Stimulated activated naive CD8-positive, alpha-beta T cell treated with anti-CD3 and anti-CD28 coated beads, Interleukin-15, amount 100 ng/mL, for 72 hours (primary cell): ENCODE measurements at regions not wholly inside any gene's neighbourhood (a gene's known extent, or its start where the extent isn't known, plus 50 kb on each side); places are given as distances from the start of the nearest gene placed in this dataset.

ENCODE experiments used
- ATAC-seq: fragments of 150-1000 bp; cut with Tn5 transposase; 2 replicates; pipeline ENCODE4 v1.10.0; 2021; ENCODE audit warnings: mild to moderate bottlenecking, moderate library complexity
- DNase-seq, 2 donors: peaks; one replicate each; pipeline ENCODE4 v3.0.0; 2021 to 2022
- H3K27ac Mint-ChIP-seq, 2 donors: one replicate each; pipeline ENCODE4 v1.8.0; 2022; ENCODE audit warnings: mild to moderate bottlenecking in 2 of 2, mixed read lengths in 2 of 2, moderate library complexity in 2 of 2
- H3K27me3 Mint-ChIP-seq: one replicate; pipeline ENCODE4 v1.8.0; 2022; ENCODE audit warnings: mixed read lengths
- H3K4me1 Mint-ChIP-seq: one replicate; pipeline ENCODE4 v1.8.0; 2022; ENCODE audit warnings: mild to moderate bottlenecking, mixed read lengths
- H3K4me3 Mint-ChIP-seq, 2 donors: one replicate each; pipeline ENCODE4 v1.8.0; 2022; ENCODE audit warnings: mild to moderate bottlenecking in 2 of 2, mixed read lengths in 2 of 2, moderate library complexity in 1 of 2
- H3K9me3 Mint-ChIP-seq, 2 donors: one replicate each; pipeline ENCODE4 v1.8.0; 2022; ENCODE audit warnings: mixed read lengths in 2 of 2

DNA sequence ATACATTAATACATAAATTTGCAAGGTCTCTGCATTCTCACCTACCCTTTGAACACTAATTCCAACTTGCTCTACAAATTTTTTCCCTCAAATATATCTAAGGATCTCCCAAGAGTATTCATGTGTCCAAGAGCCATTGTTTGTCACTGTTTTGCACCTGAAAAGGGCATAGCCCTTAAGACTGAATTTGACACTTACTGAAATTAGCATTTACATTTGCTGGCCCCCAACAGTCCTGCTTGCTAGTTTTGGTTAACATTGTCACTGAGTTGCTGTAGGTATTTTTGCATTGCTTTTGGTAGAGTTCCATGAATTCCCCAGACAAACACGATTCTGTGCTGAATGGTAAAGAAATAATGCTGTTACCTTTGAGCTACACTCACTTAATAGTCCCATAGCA is 57.3 kb downstream of the KCNA4 start:
- H3K27me3 Mint-ChIP-seq = no peaks in the 10 kb centered on the region
- no peaks in the 10 kb centered on the region for H3K4me1 Mint-ChIP-seq
- H3K9me3 Mint-ChIP-seq = peaks cover 2 to 9% of the 10 kb centered on the region in 2 donors
- no peak for DNase-seq
- no peak for ATAC-seq
- H3K27ac Mint-ChIP-seq = peak overlapping the region in 1 of 2 donors; percentile 57
- H3K4me3 Mint-ChIP-seq = no peak overlapping the region

DNA sequence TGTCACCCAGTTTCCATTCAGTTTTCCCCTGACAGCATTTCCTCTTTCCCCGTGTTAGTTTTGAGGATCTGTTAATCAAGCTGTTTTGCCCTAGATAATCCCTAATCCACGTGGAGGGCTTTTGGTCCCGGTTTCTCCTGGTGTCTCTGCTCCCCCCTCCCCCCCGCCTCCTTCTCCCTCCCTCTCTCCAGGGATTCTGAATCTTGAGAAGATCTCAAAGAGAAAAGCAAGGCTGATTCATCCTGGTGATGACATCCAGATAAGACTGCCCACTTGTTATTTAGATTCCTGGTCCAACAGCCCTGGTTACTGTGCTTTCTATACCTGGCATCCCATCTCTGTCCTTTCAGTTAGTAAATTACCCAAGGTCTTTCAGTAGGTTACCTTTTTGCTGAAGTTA is 59.4 kb downstream of the KCNA4 start:
- DNase-seq = no peak
- Mint-ChIP-seq H3K4me1 (no peaks in the 10 kb centered on the region), H3K4me3 (no peak overlapping the region), H3K27ac (no peak overlapping the region), H3K27me3 (no peaks in the 10 kb centered on the region), H3K9me3 (peaks cover 13 to 18% of the 10 kb centered on the region in 2 donors)
- ATAC-seq = no peak

DNA sequence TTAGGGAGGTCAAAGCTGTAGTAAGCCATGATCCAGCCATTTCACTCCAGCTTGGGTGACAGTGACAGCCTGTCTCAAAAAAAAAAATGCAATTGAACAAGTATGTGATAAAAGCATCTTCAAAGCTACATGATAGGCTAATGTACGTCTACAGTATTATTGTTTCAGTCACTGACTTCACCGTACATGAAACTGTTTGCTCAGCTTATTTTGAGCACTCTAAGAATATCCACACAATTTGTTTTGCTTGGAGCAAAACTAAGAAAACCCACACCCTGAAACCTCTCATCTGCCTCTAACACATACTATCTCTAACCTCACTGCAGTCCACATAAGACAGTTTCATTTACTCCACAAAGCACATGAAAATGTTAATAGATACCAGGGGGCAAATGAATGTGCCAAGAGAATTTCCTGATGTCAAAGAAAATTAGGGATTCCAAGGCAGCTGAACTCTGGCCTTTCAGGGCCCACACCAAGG is 60.7 kb downstream of the KCNA4 start:
- no peak overlapping the region for H3K4me3 Mint-ChIP-seq
- H3K27me3 Mint-ChIP-seq = no peaks in the 10 kb centered on the region
- DNase-seq (no peak), ATAC-seq (no peak)
- peaks cover 13 to 19% of the 10 kb centered on the region in 2 donors for H3K9me3 Mint-ChIP-seq
- H3K27ac Mint-ChIP-seq = no peak overlapping the region
- H3K4me1 Mint-ChIP-seq = no peaks in the 10 kb centered on the region

DNA sequence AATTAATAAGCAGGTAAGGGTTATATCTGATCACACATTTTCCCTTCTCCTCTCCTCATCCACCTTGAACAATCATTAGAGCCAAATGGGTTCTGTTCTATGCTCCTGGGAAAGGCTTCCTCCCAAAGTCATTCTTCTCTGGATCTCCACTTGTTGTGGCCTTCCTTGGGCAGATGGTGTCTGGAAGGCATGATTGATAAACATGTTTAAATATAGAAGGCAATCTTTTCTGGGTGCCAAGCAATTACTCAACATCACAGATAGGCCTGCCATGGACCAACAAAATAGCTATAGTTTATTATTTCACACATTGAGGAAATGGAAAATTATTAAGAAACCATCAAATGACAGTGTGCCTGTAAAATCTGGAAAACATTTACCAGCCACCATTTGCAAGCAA is 73.5 kb downstream of the KCNA4 start:
- no peaks in the 10 kb centered on the region for H3K4me1 Mint-ChIP-seq
- ATAC-seq (no peak), DNase-seq (no peak)
- no peaks in the 10 kb centered on the region for H3K27me3 Mint-ChIP-seq
- no peak overlapping the region for H3K27ac Mint-ChIP-seq
- peaks cover 0 to 9% of the 10 kb centered on the region in 2 donors for H3K9me3 Mint-ChIP-seq
- no peak overlapping the region for H3K4me3 Mint-ChIP-seq

DNA sequence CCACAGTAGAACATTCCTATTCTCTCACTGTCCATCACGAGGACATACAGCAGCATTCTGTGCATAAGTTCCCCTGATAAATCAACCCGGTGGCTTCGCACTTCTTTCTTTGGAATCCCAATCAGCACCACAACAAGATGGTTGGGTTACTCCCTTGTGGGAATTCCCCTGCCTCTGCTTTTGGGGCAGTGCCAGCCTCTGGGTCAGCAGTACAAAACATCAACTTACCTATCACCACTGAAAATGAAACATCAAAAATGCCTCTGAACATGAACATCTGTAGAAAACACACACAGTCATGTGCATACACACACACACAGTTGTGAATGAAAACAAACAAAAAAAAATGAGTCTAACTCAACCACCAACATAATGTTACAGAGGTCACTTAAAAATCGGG is 79.3 kb downstream of the KCNA4 start:
- Mint-ChIP-seq H3K4me3 (no peak overlapping the region), H3K27me3 (no peaks in the 10 kb centered on the region), H3K9me3 (peaks cover 8 to 12% of the 10 kb centered on the region in 2 donors), H3K27ac (no peak overlapping the region), H3K4me1 (no peaks in the 10 kb centered on the region)
- DNase-seq (no peak), ATAC-seq (no peak)

DNA sequence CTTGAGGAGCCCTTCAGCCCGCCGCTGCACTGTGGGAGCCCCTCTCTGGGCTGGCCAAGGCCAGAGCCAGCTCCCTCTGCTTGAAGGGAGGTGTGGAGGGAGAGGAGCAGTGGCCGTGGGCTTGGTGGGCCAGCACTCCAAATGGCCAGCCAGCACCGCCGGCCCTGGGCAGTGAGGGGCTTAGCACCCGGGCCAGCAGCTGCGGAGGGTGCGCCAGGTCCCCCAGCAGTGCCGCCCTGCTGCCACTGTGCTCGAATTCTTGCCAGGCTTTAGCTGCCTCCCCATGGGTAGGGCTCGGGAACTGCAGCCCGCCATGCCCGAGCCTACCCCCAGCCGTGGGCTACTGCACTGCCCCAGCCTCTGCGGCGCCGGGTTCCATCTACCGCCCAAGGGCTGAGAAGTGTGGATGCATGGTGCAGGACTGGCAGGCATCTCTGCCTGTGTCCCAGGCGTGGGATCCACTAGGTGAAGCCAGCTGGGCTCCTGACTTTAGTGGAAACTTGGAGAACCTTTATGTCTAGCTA is 82.7 kb downstream of the KCNA4 start:
- H3K4me3 Mint-ChIP-seq = no peak overlapping the region
- ATAC-seq = no peak

DNA sequence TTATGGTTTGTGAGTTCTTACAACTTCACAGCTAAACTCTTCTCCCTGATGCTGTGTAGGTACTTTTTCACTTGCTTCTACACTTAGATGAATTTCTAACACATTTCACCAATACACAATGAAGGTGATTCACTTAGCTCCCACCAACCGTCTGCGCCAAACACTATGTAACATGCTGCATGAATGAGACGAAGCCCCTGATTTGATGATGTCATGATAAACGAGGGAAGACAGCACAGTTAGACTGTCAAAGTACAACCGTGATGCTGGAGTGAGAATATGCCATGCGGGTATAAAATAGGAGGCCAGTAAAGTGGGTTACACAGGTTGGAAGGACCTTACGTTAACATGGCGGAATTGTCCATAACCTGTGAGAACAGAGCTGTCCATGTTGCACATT is 100.8 kb downstream of the KCNA4 start:
- no peak overlapping the region for H3K4me3 Mint-ChIP-seq
- H3K27me3 Mint-ChIP-seq = no peaks in the 10 kb centered on the region
- no peaks in the 10 kb centered on the region for H3K4me1 Mint-ChIP-seq
- no peak overlapping the region for H3K27ac Mint-ChIP-seq
- DNase-seq = no peak
- no peak for ATAC-seq
- peaks cover 0 to 16% of the 10 kb centered on the region in 2 donors for H3K9me3 Mint-ChIP-seq

More for the DNA sequence above, 82.7 kb downstream of the KCNA4 start:
- no peak overlapping the region for H3K27ac Mint-ChIP-seq
- no peaks in the 10 kb centered on the region for H3K4me1 Mint-ChIP-seq
- H3K27me3 Mint-ChIP-seq = no peaks in the 10 kb centered on the region
- no peak for DNase-seq
- peaks cover 8 to 17% of the 10 kb centered on the region in 2 donors for H3K9me3 Mint-ChIP-seq

DNA sequence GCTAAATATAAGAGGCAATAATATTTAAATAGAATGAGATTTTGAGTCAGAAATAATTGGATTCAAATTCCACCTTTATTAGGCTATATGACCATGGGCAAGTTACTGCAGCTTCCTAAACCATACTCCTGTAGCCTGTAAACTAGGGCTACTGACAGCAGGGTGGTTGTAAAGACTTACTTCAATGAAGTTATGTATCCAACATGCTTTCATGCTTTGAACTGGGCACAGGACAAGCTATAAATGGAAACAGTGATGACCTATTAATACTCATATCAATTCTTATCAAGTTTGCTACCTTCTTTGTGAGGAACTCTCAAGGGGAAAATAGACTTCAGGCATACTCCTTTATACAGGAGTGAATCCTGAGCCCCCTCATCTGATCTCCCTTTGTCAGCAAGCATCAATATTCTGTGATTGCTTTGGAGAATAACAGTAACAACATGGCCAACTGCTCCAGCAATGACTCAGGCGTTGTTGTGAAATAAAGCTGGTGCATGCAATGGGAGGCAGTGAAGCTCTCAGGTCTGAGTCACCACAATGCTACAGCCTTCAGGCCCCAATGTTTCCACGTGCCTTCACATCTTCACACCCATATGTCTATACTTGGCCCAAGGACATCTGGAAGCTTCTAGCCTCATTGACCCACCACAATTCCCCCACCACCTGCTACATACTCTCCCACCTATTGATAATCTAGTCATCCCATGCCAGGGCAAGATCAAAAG is 102.5 kb downstream of the KCNA4 start:
- ATAC-seq = no peak
- peaks cover 0 to 16% of the 10 kb centered on the region in 2 donors for H3K9me3 Mint-ChIP-seq
- DNase-seq = no peak
- no peaks in the 10 kb centered on the region for H3K27me3 Mint-ChIP-seq
- H3K4me3 Mint-ChIP-seq = no peak overlapping the region
- H3K4me1 Mint-ChIP-seq = no peaks in the 10 kb centered on the region
- H3K27ac Mint-ChIP-seq = no peak overlapping the region

DNA sequence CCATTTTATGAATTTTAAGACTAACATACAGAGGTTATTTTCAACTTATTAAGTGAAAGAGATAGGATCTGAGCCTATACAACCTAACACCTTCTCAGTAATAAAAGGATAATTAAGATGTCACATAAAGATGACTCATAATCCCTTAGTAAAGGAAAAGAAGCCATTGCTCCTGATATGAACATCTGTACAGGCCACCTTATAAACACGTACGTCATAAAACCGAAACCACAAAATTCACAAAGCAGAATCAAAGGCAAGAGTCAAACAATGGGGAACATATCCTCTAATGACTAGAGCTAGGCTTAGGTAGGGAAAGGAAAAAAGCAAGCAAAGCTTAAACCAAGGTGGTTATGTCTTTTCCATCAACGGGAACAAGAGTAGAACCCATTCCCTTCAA is 103.5 kb downstream of the KCNA4 start:
- Mint-ChIP-seq H3K4me1 (no peaks in the 10 kb centered on the region), H3K9me3 (peaks cover 0 to 21% of the 10 kb centered on the region in 2 donors), H3K27me3 (no peaks in the 10 kb centered on the region), H3K4me3 (no peak overlapping the region), H3K27ac (no peak overlapping the region)
- DNase-seq (no peak), ATAC-seq (no peak)

DNA sequence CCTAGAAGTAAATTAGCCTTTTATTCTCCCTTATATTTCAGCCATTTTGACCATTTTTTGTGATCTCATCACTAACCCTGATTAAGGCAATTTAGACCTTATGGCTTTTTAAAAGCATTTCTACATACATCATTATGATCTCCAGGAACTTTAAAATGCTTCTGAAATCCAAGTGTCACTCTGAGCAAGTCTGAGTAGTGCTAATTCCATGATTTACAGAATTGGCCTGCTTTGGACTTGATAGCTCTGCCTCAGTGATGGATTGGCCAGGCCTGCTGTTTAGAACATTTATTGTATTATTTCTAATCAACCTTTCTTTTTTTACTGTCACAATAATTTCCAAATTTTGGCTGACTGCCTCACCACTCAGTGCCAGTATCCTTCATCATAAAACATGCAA is 116.4 kb downstream of the KCNA4 start:
- Mint-ChIP-seq H3K9me3 (peaks cover 6 to 11% of the 10 kb centered on the region in 2 donors), H3K27ac (no peak overlapping the region), H3K4me1 (no peaks in the 10 kb centered on the region), H3K27me3 (no peaks in the 10 kb centered on the region), H3K4me3 (no peak overlapping the region)
- ATAC-seq = no peak
- no peak for DNase-seq

DNA sequence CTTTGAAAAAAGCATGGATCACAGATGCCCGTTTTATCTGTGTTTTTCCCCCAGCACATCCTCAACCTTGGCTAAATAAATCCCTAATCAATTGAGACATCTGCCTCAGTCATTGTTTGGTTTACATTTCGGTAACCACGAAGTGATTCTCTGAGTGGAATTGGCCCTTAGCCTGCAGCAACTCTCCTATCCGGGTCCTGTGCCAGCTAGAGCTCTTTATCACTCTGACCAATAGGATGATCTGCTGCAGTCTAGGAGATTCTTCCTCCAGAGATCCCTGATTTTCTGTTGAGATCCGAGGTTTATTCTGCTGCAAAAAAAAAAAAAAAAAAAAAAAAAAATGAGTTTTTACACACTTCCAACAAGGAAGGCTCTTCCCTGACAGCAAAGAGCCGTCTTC is 137.3 kb downstream of the KCNA4 start:
- H3K27ac Mint-ChIP-seq = no peak overlapping the region
- peaks cover 0 to 11% of the 10 kb centered on the region in 2 donors for H3K9me3 Mint-ChIP-seq
- ATAC-seq (no peak), DNase-seq (no peak)
- no peaks in the 10 kb centered on the region for H3K27me3 Mint-ChIP-seq
- no peak overlapping the region for H3K4me3 Mint-ChIP-seq
- no peaks in the 10 kb centered on the region for H3K4me1 Mint-ChIP-seq

DNA sequence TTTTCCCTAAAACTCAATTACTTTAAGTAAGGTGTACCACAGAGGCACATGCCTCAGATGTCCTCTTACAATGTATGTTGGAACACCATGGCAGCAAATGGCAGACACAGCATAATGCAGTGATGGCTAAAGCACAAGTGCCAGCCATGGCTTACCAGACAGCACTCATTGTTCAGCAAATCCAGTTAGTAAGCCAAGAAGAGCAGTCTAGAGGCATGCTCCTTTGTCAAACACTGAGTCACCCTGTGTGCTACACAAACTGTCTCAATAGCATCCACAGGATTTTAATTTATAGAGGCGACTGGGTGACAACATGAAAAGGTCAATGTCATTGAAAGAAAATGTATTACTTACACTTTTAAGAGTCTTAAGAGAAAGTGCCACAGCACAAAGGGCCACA is 140.6 kb downstream of the KCNA4 start:
- H3K4me1 Mint-ChIP-seq = no peaks in the 10 kb centered on the region
- H3K9me3 Mint-ChIP-seq = peaks cover 5 to 38% of the 10 kb centered on the region in 2 donors
- H3K27me3 Mint-ChIP-seq = no peaks in the 10 kb centered on the region
- no peak overlapping the region for H3K4me3 Mint-ChIP-seq
- ATAC-seq (no peak), DNase-seq (no peak)
- H3K27ac Mint-ChIP-seq = no peak overlapping the region

DNA sequence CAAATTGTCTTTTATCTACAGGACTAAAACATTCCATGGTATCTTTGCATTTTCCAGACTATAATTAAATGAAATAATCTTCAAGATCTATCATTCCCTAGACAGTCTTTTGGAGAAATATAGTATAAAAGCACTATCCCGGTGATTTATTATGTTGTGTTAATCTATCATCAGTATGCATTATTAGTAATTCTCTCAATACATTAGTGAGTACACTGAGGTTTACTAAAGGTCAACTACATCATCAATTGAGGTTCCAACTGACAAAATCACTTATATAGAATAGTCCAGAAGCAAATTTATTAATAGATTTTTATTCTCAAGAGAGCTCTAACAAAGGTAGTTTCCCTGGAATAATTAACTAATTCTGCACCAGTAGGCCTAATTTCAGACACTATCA is 169.6 kb downstream of the KCNA4 start:
- Mint-ChIP-seq H3K4me1 (no peaks in the 10 kb centered on the region), H3K9me3 (no peaks in the 10 kb centered on the region), H3K27ac (no peak overlapping the region), H3K27me3 (no peaks in the 10 kb centered on the region), H3K4me3 (no peak overlapping the region)
- no peak for DNase-seq
- no peak for ATAC-seq

DNA sequence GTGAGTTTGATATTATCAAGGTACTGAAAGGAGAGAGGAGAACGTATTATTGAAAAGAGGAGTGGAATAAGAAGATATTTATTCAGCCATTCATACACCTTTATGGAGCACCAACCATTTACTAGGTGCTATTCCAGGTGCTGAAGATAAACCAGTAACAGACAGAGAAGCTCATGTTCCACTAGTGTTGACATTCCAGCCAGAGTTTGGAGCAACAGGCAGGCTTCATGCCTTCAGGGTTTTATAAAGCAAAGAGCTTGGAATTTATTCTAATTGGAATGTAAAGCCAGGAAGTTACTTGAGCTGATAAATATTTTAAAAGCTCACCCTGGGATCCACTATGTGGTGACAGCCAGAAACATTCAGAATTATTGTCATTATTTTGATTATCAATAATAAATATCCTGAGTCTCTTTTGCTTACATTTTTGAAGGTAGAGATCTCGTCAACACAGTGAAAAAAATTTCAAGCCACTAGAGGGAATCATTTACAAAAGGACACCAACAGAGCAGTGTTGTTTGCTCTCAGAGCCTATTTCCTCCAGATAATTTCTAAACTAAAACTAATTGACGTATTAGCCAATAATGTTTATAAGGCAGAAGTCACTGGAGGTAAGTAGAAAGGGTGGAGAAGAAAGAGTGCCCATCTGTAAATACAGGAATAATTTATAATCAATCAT is 172.0 kb downstream of the KCNA4 start:
- Mint-ChIP-seq H3K9me3 (no peaks in the 10 kb centered on the region), H3K27ac (no peak overlapping the region), H3K4me3 (no peak overlapping the region), H3K27me3 (no peaks in the 10 kb centered on the region), H3K4me1 (no peaks in the 10 kb centered on the region)
- no peak for ATAC-seq
- no peak for DNase-seq

DNA sequence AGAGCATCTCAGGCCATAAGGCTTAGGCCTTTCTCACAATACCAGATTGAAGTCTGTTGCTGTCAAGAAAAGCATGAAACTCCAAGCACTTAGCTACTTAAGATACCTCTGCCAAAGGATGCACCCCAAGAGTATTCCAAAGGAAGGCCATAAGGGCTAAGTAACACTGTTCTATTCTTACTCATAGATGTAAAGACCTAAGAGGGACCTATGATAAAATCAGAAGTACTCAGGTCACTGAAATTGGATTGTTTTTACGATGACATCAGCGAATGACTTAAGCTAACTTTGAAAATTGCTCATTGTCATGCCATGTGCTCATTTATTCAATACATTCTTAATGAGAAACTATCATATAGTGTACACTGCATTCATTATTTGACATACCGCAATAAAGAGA is 172.8 kb downstream of the KCNA4 start:
- ATAC-seq (no peak), DNase-seq (no peak)
- Mint-ChIP-seq H3K9me3 (no peaks in the 10 kb centered on the region), H3K27me3 (no peaks in the 10 kb centered on the region), H3K27ac (no peak overlapping the region), H3K4me1 (no peaks in the 10 kb centered on the region), H3K4me3 (no peak overlapping the region)

DNA sequence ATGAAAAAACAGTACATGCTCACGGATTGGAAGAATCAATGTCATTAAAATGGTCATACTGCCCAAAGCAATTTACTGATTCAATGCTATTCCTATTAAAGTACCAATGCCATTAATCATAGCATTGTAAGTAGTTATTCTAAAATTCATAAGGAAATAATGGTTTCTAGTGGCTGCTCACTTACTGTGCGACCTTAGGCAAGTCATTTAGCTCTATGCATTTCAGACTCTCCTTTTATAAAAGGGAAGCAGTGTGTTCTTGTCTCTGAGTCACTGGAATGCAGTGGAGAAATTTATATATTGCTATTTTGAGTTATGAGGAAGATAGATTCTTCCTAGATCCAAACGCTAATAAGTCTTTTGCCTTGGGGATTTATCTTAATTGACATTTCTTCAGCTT is 174.8 kb downstream of the KCNA4 start:
- Mint-ChIP-seq H3K27me3 (no peaks in the 10 kb centered on the region), H3K27ac (no peak overlapping the region), H3K4me3 (no peak overlapping the region), H3K9me3 (no peaks in the 10 kb centered on the region), H3K4me1 (no peaks in the 10 kb centered on the region)
- no peak for ATAC-seq
- DNase-seq = no peak
